NCI-H1105 (cell line): ENCODE measurements at regions not wholly inside any gene's neighbourhood (a gene's known extent, or its start where the extent isn't known, plus 50 kb on each side); places are given as distances from the start of the nearest gene placed in this dataset.

Experiments used
- DNase-seq: peaks from one replicate; lab custom pipeline; 2025; lab: John Stamatoyannopoulos, UW

GRCh38 chr21:29441651-29442050, 142.9 kb downstream of the BACH1 start:
- DNase-seq, result no peak

DNA sequence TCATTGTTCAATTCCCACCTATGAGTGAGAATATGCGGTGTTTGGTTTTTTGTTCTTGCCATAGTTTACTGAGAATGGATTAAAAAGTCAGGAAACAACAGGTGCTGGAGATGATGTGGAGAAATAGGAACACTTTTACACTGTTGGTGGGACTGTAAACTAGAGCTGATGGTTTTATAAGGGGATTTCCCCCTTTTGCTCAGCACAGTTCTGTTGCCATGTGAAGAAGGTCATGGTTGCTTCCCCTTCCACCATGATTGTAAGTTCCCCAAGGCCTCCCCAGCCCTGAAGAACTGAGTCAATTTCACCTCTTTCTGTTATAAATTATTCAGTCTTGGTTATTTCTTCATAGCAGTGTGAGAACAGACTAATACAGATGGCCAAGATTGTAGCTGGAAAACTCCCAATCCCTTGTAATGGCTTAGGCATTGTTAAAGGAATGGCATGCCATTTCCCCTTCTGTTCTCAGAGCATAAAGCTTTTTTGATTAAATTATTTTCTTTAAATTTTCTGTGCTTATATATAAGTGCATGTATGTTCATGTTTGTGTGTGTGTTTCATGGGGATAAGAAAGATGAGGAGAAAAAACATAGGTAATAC, 144.8 kb downstream of the BACH1 start:
- no peak for DNase-seq

GRCh38 chr21:29448766-29449165, 150.0 kb downstream of the BACH1 start:
- no peak for DNase-seq

- no peak for DNase-seq
These were observed 150.7 kb downstream of the BACH1 start for GRCh38 chr21:29449306-29449950.

DNA sequence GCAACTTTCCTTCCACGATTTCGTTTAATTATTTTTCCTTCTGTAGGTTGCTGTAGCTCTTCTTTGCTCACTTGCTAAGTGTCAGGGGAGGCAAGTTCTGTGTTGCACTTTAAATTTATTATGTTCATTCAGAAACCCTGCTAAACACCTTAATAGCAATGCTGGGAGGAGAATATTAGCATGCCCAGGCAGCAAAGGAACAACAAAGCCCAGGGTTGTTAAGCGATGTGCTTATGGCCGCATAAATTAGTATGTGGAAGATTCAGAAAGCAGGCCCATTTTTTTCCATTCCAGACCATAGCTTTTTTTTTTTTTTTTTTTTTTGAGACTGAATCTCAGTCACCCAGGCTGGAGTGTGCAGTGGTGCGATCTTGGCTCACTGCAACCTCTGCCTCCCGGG, 151.3 kb downstream of the BACH1 start:
- no peak for DNase-seq

DNA sequence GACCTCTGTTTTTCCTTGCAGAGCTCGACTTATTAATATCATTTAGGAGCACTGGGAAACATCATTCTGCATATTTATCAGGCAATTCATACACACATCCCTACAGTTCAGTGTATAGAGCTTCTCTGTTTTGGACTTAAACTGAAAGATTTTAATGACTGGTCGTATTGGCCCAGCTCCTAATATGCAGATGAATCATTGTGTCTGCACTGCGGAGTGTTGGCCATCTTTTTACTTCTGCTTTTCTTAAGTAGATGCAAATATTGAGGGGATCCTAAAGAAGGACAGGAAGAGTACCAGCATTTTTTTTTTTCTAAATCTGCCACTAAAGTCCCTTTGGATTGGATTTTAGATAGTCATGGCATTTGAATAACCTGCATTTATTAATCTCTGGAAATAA, 154.8 kb downstream of the BACH1 start:
- no peak for DNase-seq

GRCh38 chr21:29454179-29454578, 155.5 kb downstream of the BACH1 start:
- no peak for DNase-seq

DNA sequence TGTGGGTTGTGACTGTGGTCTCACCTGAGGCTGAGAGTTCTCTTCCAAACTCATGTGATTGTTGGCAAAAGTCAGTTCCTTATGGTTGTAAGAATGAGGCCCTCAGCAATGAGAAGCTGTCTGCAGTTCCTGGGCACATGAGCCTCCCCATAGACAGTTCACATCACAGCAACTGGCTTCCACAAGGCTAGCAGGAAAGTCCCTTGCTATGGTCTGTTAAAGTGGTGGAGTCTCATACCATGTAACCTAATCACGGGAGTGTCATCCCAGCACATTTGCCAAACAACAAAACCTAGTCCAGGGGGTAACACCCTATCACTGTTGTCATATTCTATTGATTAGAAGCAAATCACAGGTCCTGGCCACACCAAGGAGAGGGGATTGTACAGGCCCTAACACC, 163.8 kb downstream of the BACH1 start:
- no peak for DNase-seq

DNA sequence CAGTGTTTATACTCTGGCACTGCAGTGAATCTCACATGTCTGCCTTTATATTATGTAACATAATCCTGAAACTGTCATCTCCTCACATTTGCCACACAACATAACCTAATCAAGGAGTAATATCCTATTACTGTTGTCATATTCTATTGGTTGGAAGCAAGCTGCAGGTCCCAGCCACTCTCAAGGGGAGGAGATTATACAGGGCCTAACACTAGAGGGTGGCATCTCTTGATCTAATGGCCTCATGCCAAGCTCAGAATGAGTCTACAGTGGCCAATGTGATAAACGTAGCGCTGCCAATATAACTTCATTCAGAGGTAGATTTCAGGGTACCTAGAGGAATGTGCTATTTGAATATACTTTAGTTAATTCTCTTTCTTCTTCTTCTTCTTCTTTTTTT, 166.8 kb downstream of the BACH1 start:
- DNase-seq, result no peak

- no peak for DNase-seq
These were observed 167.8 kb downstream of the BACH1 start for GRCh38 chr21:29466532-29466931.

GRCh38 chr21:29470397-29470796, 171.7 kb downstream of the BACH1 start:
- no peak for DNase-seq

DNA sequence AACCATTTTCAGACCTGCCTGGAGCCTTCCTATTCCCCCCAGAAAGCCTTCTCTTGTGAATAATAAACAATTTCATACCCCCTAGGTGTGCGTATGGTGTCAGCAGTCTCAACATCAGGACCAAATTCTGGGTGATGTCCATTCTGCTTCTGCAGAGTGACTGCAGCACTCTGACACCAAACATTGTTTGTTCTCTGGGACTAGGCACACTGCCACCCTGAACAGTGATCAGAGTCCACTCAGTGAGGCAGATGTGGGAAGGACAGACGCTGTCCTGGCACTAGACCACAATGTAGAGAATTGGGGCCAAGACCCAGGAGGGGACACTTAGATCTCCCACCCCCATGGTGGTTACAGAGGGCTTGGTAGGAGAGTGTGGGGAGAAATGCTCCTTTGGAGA, 175.1 kb downstream of the BACH1 start:
- no peak for DNase-seq

GRCh38 chr21:29475329-29475728, 176.6 kb downstream of the BACH1 start:
- DNase-seq, result no peak

DNA sequence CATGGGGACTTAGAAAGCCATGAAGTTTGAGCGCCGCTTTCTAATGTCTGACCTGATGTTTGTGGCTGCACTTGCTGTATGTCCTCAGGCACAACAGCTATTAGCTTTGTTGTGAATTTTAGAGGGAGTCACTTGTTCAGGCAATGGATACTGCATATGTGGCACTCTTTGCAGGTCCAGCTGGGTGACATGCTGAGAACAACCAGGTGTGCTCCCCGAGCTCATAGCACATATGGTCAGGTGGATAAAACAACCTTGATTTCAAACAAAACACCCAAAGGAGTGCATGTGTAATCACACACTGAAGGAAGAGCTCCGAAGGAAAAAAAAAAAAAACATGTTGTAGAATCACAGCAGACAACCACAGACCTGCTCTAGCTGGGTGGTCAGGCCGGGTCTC, 178.6 kb downstream of the BACH1 start:
- no peak for DNase-seq

DNA sequence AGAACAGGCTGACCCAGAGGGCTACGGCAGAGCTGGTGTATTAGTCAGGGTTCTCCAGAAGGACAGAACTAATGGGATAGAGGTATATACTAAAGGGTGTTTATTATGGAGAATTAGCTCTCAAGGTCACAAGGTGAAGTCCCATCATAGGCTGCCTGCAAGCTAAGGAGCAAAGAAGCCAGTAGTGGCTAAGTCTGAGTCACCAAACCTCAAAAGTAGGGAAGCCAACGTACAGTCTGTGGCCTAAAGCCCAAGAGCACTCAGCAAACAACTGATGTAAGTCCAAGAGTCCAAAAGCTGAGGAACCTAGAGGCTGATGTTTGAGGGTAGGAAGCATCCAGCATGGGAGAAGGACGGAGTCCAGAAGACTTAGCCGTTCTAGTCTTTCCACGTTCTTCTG, 179.2 kb downstream of the BACH1 start:
- no peak for DNase-seq

- DNase-seq, result no peak
These were observed 182.4 kb downstream of the BACH1 start for GRCh38 chr21:29481081-29481480.

GRCh38 chr21:29481641-29482040, 182.9 kb downstream of the BACH1 start:
- DNase-seq, result no peak

GRCh38 chr21:29486306-29486807, 187.6 kb downstream of the BACH1 start:
- DNase-seq, result no peak
